WTC11 (cell line): ENCODE measurements at regions not wholly inside any gene's neighbourhood (a gene's known extent, or its start where the extent isn't known, plus 50 kb on each side); places are given as distances from the start of the nearest gene placed in this dataset.

Source experiments
- ATF3 ChIP-seq: sonication (generic); formaldehyde crosslinking; conservative IDR thresholded peaks from 2 replicates; pipeline ENCODE4 v1.8.1; 2022; ENCODE audit warnings: mild to moderate bottlenecking, missing genetic modification reagents
- CREB1 ChIP-seq: sonication (generic); formaldehyde crosslinking; IDR thresholded peaks from 2 replicates; pipeline ENCODE4 v1.8.0; 2023; ENCODE audit warnings: mild to moderate bottlenecking, missing genetic modification reagents
- CTCF ChIP-seq: fragments of 200-600 bp; IDR thresholded peaks from 2 replicates; pipeline ENCODE4 v1.8.0; 2022; ENCODE audit warnings: antibody characterized with exemption
- E2F4 ChIP-seq: sonication (generic); formaldehyde crosslinking; IDR thresholded peaks from 2 replicates; pipeline ENCODE4 v1.8.1; 2022; ENCODE audit warnings: low read depth, mild to moderate bottlenecking, moderate library complexity, missing genetic modification reagents, borderline replicate concordance
- JUN ChIP-seq: sonication (generic); formaldehyde crosslinking; IDR thresholded peaks from 2 replicates; pipeline ENCODE4 v1.8.0; 2023; ENCODE audit warnings: mild to moderate bottlenecking, missing genetic modification reagents
- OVOL2 ChIP-seq: fragments of 250-450 bp; sonication (Bioruptor Pico); IDR thresholded peaks from 2 replicates; pipeline ENCODE4 v1.9.0; 2021; ENCODE audit warnings: mild to moderate bottlenecking, borderline replicate concordance
- ZNF317 ChIP-seq: sonication (generic); formaldehyde crosslinking; IDR thresholded peaks from 2 replicates; pipeline ENCODE4 v1.8.1; 2023; ENCODE audit warnings: low read depth, mild to moderate bottlenecking, moderate library complexity, missing genetic modification reagents, borderline replicate concordance

- TF ChIP-seq CTCF (no peak), E2F4 (CRISPR knock-in tag) (no peak), ZNF317 (CRISPR knock-in tag) (no peak), CREB1 (CRISPR knock-in tag) (no peak), OVOL2 (CRISPR knock-in tag) (no peak), JUN (CRISPR knock-in tag) (no peak), ATF3 (no peak)
Measured at GRCh38 chr14:42480255-42480654, 873.6 kb downstream of the LRFN5 start.
